Stimulated activated naive CD8-positive, alpha-beta T cell treated with anti-CD3 and anti-CD28 coated beads, Interleukin-15, Interleukin-2, amounts not matched to agents 100 ng/mL and 50 ng/mL, for 24 hours (primary cell): ENCODE measurements at regions not wholly inside any gene's neighbourhood (a gene's known extent, or its start where the extent isn't known, plus 50 kb on each side); places are given as distances from the start of the nearest gene placed in this dataset.

Experiments used
- H3K27ac Mint-ChIP-seq: one replicate; pipeline ENCODE4 v1.8.0; 2021; ENCODE audit warnings: mild to moderate bottlenecking, mixed read lengths
- H3K27me3 Mint-ChIP-seq: one replicate; pipeline ENCODE4 v1.8.0; 2021; ENCODE audit warnings: mixed read lengths
- H3K36me3 Mint-ChIP-seq: one replicate; pipeline ENCODE4 v1.8.0; 2021; ENCODE audit warnings: low read depth, mixed read lengths
- H3K4me1 Mint-ChIP-seq: one replicate; pipeline ENCODE4 v1.8.0; 2021; ENCODE audit warnings: low read depth, mixed read lengths
- H3K4me3 Mint-ChIP-seq: one replicate; pipeline ENCODE4 v1.8.0; 2021; ENCODE audit warnings: mild to moderate bottlenecking, mixed read lengths
- H3K9me3 Mint-ChIP-seq: one replicate; pipeline ENCODE4 v1.8.0; 2021; ENCODE audit warnings: mixed read lengths

- H3K4me1 Mint-ChIP-seq: peaks cover 72% of the 10 kb centered on the region
- no peaks in the 10 kb centered on the region for H3K27me3 Mint-ChIP-seq
- H3K36me3 Mint-ChIP-seq: peaks cover 7% of the 10 kb centered on the region
- peak overlapping the region; percentile 77 for H3K27ac Mint-ChIP-seq
- no peaks in the 10 kb centered on the region for H3K9me3 Mint-ChIP-seq
- H3K4me3 Mint-ChIP-seq: peak overlapping the region; percentile 15
Observed at GRCh38 chr14:89638891-89639290, 221.9 kb upstream of the FOXN3 start.

GRCh38 chr14:89637581-89637980, 220.5 kb upstream of the FOXN3 start:
- no peaks in the 10 kb centered on the region for H3K9me3 Mint-ChIP-seq
- H3K27ac Mint-ChIP-seq: peak overlapping the region; percentile 8
- H3K4me1 Mint-ChIP-seq: peaks cover 66% of the 10 kb centered on the region
- H3K36me3 Mint-ChIP-seq: peaks cover 11% of the 10 kb centered on the region
- H3K27me3 Mint-ChIP-seq: no peaks in the 10 kb centered on the region
- no peak overlapping the region for H3K4me3 Mint-ChIP-seq

GRCh38 chr14:89635615-89636014, 218.6 kb upstream of the FOXN3 start:
- H3K9me3 Mint-ChIP-seq: no peaks in the 10 kb centered on the region
- H3K36me3 Mint-ChIP-seq: peaks cover 11% of the 10 kb centered on the region
- H3K4me1 Mint-ChIP-seq: peaks cover 60% of the 10 kb centered on the region
- no peak overlapping the region for H3K27ac Mint-ChIP-seq
- no peaks in the 10 kb centered on the region for H3K27me3 Mint-ChIP-seq
- no peak overlapping the region for H3K4me3 Mint-ChIP-seq

GRCh38 chr14:89634037-89634436, 217.0 kb upstream of the FOXN3 start:
- Mint-ChIP-seq H3K4me1 (peaks cover 60% of the 10 kb centered on the region), H3K36me3 (peaks cover 4% of the 10 kb centered on the region), H3K27ac (no peak overlapping the region), H3K4me3 (no peak overlapping the region), H3K27me3 (no peaks in the 10 kb centered on the region), H3K9me3 (no peaks in the 10 kb centered on the region)

GRCh38 chr14:89630101-89630829, 213.2 kb upstream of the FOXN3 start:
- peaks cover 72% of the 10 kb centered on the region for H3K4me1 Mint-ChIP-seq

GRCh38 chr14:89629383-89629782, 212.3 kb upstream of the FOXN3 start:
- Mint-ChIP-seq H3K27me3 (no peaks in the 10 kb centered on the region), H3K27ac (peak overlapping the region; percentile 94), H3K9me3 (peaks cover 17% of the 10 kb centered on the region), H3K4me1 (peaks cover 81% of the 10 kb centered on the region), H3K36me3 (peaks cover 9% of the 10 kb centered on the region), H3K4me3 (peak overlapping the region; percentile 1)

More at GRCh38 chr14:89630101-89630829, 213.2 kb upstream of the FOXN3 start:
- no peaks in the 10 kb centered on the region for H3K27me3 Mint-ChIP-seq
- peak overlapping the region; percentile 47 for H3K4me3 Mint-ChIP-seq
- H3K27ac Mint-ChIP-seq: peak overlapping the region; percentile 94
- peaks cover 17% of the 10 kb centered on the region for H3K9me3 Mint-ChIP-seq
- peaks cover 9% of the 10 kb centered on the region for H3K36me3 Mint-ChIP-seq

- peaks cover 9% of the 10 kb centered on the region for H3K36me3 Mint-ChIP-seq
- H3K9me3 Mint-ChIP-seq: peaks cover 17% of the 10 kb centered on the region
- H3K4me3 Mint-ChIP-seq: no peak overlapping the region
- peak overlapping the region; percentile 45 for H3K27ac Mint-ChIP-seq
- H3K4me1 Mint-ChIP-seq: peaks cover 86% of the 10 kb centered on the region
- H3K27me3 Mint-ChIP-seq: no peaks in the 10 kb centered on the region
Observed at GRCh38 chr14:89628521-89628920, 211.5 kb upstream of the FOXN3 start.

- H3K27me3 Mint-ChIP-seq: no peaks in the 10 kb centered on the region
- H3K4me1 Mint-ChIP-seq: peaks cover 92% of the 10 kb centered on the region
- peak overlapping the region; percentile 45 for H3K4me3 Mint-ChIP-seq
- peaks cover 4% of the 10 kb centered on the region for H3K36me3 Mint-ChIP-seq
- H3K9me3 Mint-ChIP-seq: peaks cover 17% of the 10 kb centered on the region
- H3K27ac Mint-ChIP-seq: peak overlapping the region; percentile 99
Observed at GRCh38 chr14:89626233-89626806, 209.3 kb upstream of the FOXN3 start.

GRCh38 chr14:89625731-89626232, 208.7 kb upstream of the FOXN3 start:
- Mint-ChIP-seq H3K4me3 (peak overlapping the region; percentile 45), H3K4me1 (peaks cover 92% of the 10 kb centered on the region), H3K36me3 (peaks cover 4% of the 10 kb centered on the region), H3K27ac (peak overlapping the region; percentile 99), H3K27me3 (no peaks in the 10 kb centered on the region), H3K9me3 (peaks cover 17% of the 10 kb centered on the region)

- Mint-ChIP-seq H3K27me3 (no peaks in the 10 kb centered on the region), H3K4me1 (peaks cover 92% of the 10 kb centered on the region), H3K27ac (peak overlapping the region; percentile 22), H3K36me3 (peaks cover 4% of the 10 kb centered on the region), H3K9me3 (peaks cover 17% of the 10 kb centered on the region), H3K4me3 (no peak overlapping the region)
Observed at GRCh38 chr14:89625244-89625713, 208.2 kb upstream of the FOXN3 start.

- Mint-ChIP-seq H3K4me1 (peaks cover 92% of the 10 kb centered on the region), H3K9me3 (peaks cover 17% of the 10 kb centered on the region), H3K36me3 (peaks cover 4% of the 10 kb centered on the region), H3K27ac (no peak overlapping the region), H3K27me3 (no peaks in the 10 kb centered on the region), H3K4me3 (no peak overlapping the region)
Observed at GRCh38 chr14:89624500-89625156, 207.6 kb upstream of the FOXN3 start.

GRCh38 chr14:89621791-89622638, 205.0 kb upstream of the FOXN3 start:
- Mint-ChIP-seq H3K27ac (peak overlapping the region; percentile 100), H3K4me3 (peak overlapping the region; percentile 89), H3K9me3 (peaks cover 9% of the 10 kb centered on the region), H3K4me1 (peaks cover 79% of the 10 kb centered on the region), H3K27me3 (no peaks in the 10 kb centered on the region), H3K36me3 (peaks cover 4% of the 10 kb centered on the region)

GRCh38 chr14:89621009-89621421, 204.0 kb upstream of the FOXN3 start:
- H3K27ac Mint-ChIP-seq: peak overlapping the region; percentile 100
- H3K4me1 Mint-ChIP-seq: peaks cover 79% of the 10 kb centered on the region
- no peaks in the 10 kb centered on the region for H3K27me3 Mint-ChIP-seq
- H3K4me3 Mint-ChIP-seq: peak overlapping the region; percentile 89
- no peaks in the 10 kb centered on the region for H3K36me3 Mint-ChIP-seq
- no peaks in the 10 kb centered on the region for H3K9me3 Mint-ChIP-seq

- Mint-ChIP-seq H3K27me3 (no peaks in the 10 kb centered on the region), H3K4me3 (peak overlapping the region; percentile 89), H3K4me1 (peaks cover 80% of the 10 kb centered on the region), H3K36me3 (peaks cover 3% of the 10 kb centered on the region), H3K27ac (peak overlapping the region; percentile 100), H3K9me3 (no peaks in the 10 kb centered on the region)
Observed at GRCh38 chr14:89620436-89620835, 203.4 kb upstream of the FOXN3 start.
